NCI-H524 treated with DMSO at 0.1 percent for 48 hours (cell line): ENCODE measurements at regions not wholly inside any gene's neighbourhood (a gene's known extent, or its start where the extent isn't known, plus 50 kb on each side); places are given as distances from the start of the nearest gene placed in this dataset.
A peak's percentile ranks its signal among the peaks of the same experiment; 100 is the strongest.

Experiments
- DNase-seq: peaks from one replicate; lab custom pipeline; 2025; lab: John Stamatoyannopoulos, UW

- DNase-seq, result no peak
Measured at GRCh38 chr1:191582169-191582568, 576.1 kb upstream of the RGS18 start.

DNA sequence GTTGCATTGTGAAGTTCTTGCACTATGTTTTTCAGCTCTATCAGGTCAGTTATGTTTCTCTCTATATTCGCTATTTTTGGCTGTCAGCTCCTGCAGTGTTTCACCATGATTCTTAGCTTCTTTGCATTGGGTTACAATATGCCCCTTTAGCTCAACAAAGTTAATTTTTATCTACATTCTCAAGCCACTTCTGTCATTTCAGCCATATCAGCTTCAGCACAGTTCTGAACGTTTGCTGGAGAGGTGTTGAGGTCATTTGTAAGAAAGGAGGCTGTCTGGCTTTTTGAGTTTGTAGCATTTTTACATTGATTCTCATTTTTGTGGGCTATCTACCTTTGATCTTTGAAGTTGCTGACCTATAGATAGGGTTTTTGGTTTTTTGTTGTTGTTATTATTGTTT, 573.2 kb upstream of the RGS18 start:
- no peak for DNase-seq

GRCh38 chr1:191588905-191589304, 569.4 kb upstream of the RGS18 start:
- DNase-seq, result no peak

DNA sequence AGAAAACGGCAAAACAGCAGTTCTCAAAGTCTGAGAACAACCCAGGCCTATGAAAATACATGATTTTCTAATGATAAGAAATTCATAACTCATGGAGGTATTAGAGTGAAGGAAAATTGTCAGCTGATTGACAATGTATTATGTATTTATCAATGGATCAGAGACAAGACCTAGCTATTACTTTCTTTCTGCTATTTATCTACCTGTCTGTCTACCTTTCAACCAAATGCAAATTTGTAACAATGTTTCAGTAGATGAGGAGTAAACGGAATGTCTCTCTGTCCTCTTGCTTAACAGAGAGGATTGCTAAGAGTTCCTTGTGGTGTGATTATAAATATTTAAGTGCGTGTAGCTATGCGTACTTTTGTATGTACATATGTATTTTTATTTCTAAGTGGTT, 568.7 kb upstream of the RGS18 start:
- no peak for DNase-seq

- no peak for DNase-seq
Measured at GRCh38 chr1:191590578-191590977, 567.7 kb upstream of the RGS18 start.

- no peak for DNase-seq
Measured at GRCh38 chr1:191592039-191592438, 566.2 kb upstream of the RGS18 start.

GRCh38 chr1:191592907-191593306, 565.4 kb upstream of the RGS18 start:
- DNase-seq, result no peak

DNA sequence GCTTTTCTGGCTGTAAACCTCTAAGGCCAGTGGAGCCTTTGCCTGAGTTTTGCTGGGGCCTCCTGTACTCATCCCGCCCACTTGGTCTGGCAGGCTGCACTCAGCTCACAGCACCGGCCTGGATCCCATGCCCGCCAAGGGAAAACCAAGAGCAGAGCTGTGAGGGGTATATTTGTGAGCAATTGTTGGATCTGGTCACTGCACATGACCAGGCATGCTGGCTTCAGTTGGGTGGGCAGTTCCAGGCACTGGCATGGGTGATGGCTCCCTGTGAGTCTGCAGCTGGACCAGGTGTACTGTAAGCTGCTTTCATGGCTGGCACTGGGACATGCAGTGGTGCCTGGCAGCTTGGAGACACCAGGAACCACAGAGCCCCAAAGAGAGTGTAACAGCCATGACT, 563.1 kb upstream of the RGS18 start:
- no peak for DNase-seq

DNA sequence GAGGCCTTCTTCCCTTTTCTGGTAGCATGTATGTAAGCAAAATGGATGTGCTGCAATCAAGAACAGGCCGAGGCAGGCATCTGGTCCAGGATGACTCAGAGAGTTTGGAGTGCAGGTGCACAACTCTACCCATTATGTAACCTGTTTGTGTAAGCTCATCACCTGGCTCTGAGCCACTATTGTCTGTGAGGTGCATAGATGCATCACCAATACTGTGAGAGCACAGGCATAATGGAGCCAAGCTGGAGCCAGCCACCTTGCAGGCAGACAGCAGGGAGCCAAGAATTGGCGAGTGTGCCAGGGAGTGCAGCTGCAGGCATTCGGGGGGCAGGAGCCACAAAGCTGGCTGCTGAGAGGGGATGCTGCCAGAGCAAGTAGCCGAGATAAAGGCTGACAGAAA, 549.9 kb upstream of the RGS18 start:
- no peak for DNase-seq

- DNase-seq, result no peak
Measured at GRCh38 chr1:191609305-191609704, 549.0 kb upstream of the RGS18 start.

GRCh38 chr1:191615101-191615821, 543.0 kb upstream of the RGS18 start:
- no peak for DNase-seq

DNA sequence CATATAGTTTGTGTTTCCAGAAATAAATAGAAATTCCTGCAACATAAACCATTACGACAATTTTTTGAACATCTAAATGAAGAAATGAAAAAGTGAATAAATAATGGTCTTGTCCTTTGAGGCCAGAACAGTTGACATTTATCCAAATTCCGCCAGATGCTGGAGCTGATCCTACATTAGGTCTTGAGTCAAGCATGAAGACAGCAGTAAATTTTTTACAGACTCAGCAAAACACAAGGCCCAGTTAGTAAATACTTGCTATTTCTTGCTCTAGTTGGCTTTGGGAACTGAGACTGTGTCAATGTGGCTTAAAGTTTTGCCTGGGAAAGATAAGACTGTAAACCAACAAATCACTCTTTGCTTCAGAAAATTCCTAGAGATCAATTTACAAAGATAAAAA, 540.1 kb upstream of the RGS18 start:
- DNase-seq, result no peak

DNA sequence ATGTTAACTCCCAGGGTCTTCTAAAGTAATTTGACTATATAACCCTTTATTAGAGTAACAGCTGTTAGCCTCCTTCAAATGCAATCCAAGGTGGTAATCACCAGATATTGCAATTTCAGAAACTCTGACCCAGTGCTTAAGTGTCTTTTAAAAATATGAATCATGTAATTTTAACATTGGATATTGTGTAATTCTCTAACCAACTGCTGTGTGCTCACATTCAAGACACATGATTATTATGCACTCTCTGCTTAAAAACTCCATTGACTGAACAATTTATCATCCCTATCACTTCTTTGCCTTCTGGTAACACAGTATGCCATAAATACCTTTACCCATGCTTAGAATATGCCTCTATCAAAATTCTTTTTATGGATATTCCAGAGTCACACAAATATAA, 537.4 kb upstream of the RGS18 start:
- DNase-seq, result peak; percentile 85

- no peak for DNase-seq
Measured at GRCh38 chr1:191624044-191624443, 534.2 kb upstream of the RGS18 start.

GRCh38 chr1:191629836-191630235, 528.4 kb upstream of the RGS18 start:
- DNase-seq, result no peak

GRCh38 chr1:191634801-191635508, 523.3 kb upstream of the RGS18 start:
- no peak for DNase-seq

- DNase-seq, result no peak
Measured at GRCh38 chr1:191636345-191636744, 521.9 kb upstream of the RGS18 start.

DNA sequence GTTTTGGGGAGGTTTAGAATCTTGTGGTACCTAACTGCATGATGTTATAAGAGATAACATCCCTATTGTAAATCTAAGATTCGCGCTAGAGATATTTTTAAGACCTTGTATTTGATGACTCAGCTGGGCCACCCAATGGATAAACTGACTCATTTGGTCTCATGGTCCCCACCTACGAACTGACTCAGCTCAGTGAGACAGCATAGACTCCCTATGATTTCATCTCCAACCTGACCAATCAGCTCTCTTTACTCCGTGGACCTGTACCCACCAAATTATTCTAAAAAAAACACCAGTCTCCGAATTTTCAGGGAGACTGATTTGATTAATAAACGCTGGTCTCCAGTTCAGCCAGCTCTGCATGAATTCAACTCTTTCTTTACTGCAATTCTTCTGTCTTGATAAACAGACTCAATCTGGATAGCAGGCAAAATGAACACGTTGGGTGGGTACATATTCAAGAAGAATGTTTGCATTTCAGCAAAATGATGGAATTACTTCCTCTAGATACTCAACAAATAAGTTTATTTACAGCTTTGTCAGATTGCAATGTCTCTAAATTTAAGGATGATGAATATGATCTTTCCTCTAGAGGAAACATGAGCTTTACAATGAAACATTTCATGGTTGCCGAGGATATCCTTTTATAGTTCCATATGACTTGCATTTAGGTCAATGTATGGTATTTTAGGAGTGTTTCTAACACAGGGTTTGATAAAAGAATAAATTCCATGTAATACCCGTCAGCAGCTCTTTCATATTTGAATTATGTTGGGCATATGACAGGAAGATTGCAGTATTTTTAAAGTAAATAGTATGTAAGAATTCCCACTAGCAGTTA, 516.6 kb upstream of the RGS18 start:
- no peak for DNase-seq

- DNase-seq, result no peak
Measured at GRCh38 chr1:191643060-191643459, 515.2 kb upstream of the RGS18 start.

GRCh38 chr1:191648939-191649338, 509.3 kb upstream of the RGS18 start:
- no peak for DNase-seq

- DNase-seq, result no peak
Measured at GRCh38 chr1:191662051-191662450, 496.2 kb upstream of the RGS18 start.

- DNase-seq, result no peak
Measured at GRCh38 chr1:191662746-191663145, 495.5 kb upstream of the RGS18 start.

GRCh38 chr1:191668525-191668924, 489.7 kb upstream of the RGS18 start:
- DNase-seq, result no peak
